HEK293 (cell line): ENCODE measurements at regions not wholly inside any gene's neighbourhood (a gene's known extent, or its start where the extent isn't known, plus 50 kb on each side); places are given as distances from the start of the nearest gene placed in this dataset.

Source experiments
- CTCF ChIA-PET: fragments of 350-600 bp; formaldehyde crosslinking; extraction: SDS; loops from one replicate; lab custom pipeline; 2021; ENCODE audit warnings: antibody characterized with exemption; lab: Yijun Ruan, JAX
- POLR2A ChIA-PET: fragments of 300-600 bp; formaldehyde crosslinking; extraction: SDS; loops from one replicate; lab custom pipeline; 2020; ENCODE audit warnings: antibody characterized with exemption, inconsistent platforms; lab: Yijun Ruan, JAX
- H3K27ac ChIP-seq: fragments of 200-500 bp; sonication (Bioruptor generic); 2 replicates; pipeline ENCODE4 v1.5.1; 2014; ENCODE audit warnings: low read depth, low read length, control low read depth, inconsistent platforms; ENCODE audit errors: extremely low read depth
- H3K36me3 ChIP-seq, 2 experiments: fragments of 200-500 bp in 1 of 2; sonication (Bioruptor generic) in 1 of 2; 1 replicate in 1 of 2; 2 replicates in 1 of 2; pipeline ENCODE4 v1.5.1; 2014 to 2017; ENCODE audit warnings: inconsistent platforms in 2 of 2, low read length in 2 of 2; ENCODE audit not compliant: control insufficient read depth in 2 of 2, insufficient read depth in 1 of 2
- H3K4me1 ChIP-seq: fragments of 200-500 bp; sonication (Bioruptor generic); 2 replicates; pipeline ENCODE4 v1.5.1; 2014; ENCODE audit warnings: mild to moderate bottlenecking, low read length, inconsistent platforms; ENCODE audit not compliant: control insufficient read depth, insufficient read depth
- H3K4me3 ChIP-seq: 2 replicates; pipeline ENCODE4 v1.5.1; 2011; ENCODE audit warnings: low read depth, mild to moderate bottlenecking, control low read depth, low read length, moderate library complexity
- H3K9me3 ChIP-seq: fragments of 200-500 bp; sonication (Bioruptor generic); 2 replicates; pipeline ENCODE4 v1.5.1; 2014; ENCODE audit warnings: low read depth, low read length, inconsistent platforms; ENCODE audit not compliant: control insufficient read depth, insufficient read depth
- EGR2 ChIP-seq: fragments of 450-650 bp; formaldehyde crosslinking; IDR thresholded peaks from 2 replicates; pipeline ENCODE4 v1.5.1; 2016; ENCODE audit warnings: low read depth, missing biosample characterization, missing genetic modification characterization
- RBAK ChIP-seq: fragments of 450-650 bp; formaldehyde crosslinking; IDR thresholded peaks from 2 replicates; pipeline ENCODE4 v1.5.1; 2016; ENCODE audit warnings: missing biosample characterization, missing genetic modification characterization
- SCRT1 ChIP-seq: fragments of 450-650 bp; formaldehyde crosslinking; IDR thresholded peaks from 2 replicates; pipeline ENCODE4 v1.5.1; 2016; ENCODE audit warnings: missing biosample characterization, missing genetic modification characterization, borderline replicate concordance
- SP2 ChIP-seq: fragments of 450-650 bp; formaldehyde crosslinking; IDR thresholded peaks from 2 replicates; pipeline ENCODE4 v1.5.1; 2016; ENCODE audit warnings: missing biosample characterization, missing genetic modification characterization
- SP3 ChIP-seq: fragments of 450-650 bp; formaldehyde crosslinking; IDR thresholded peaks from 2 replicates; pipeline ENCODE4 v1.5.1; 2016; ENCODE audit warnings: missing biosample characterization, missing genetic modification characterization
- YY1 ChIP-seq: fragments of 450-650 bp; formaldehyde crosslinking; IDR thresholded peaks from 2 replicates; pipeline ENCODE4 v1.5.1; 2018; ENCODE audit warnings: missing biosample characterization, missing genetic modification characterization
- ZBTB20 ChIP-seq: fragments of 450-650 bp; formaldehyde crosslinking; IDR thresholded peaks from 2 replicates; pipeline ENCODE4 v1.5.1; 2016; ENCODE audit warnings: missing biosample characterization, missing genetic modification characterization
- ZNF114 ChIP-seq: fragments of 450-650 bp; formaldehyde crosslinking; IDR thresholded peaks from 2 replicates; pipeline ENCODE4 v1.5.0; 2017; ENCODE audit warnings: missing biosample characterization, missing genetic modification characterization
- ZNF221 ChIP-seq: fragments of 450-650 bp; formaldehyde crosslinking; IDR thresholded peaks from 2 replicates; pipeline ENCODE4 v1.5.1; 2017; ENCODE audit warnings: missing biosample characterization, missing genetic modification characterization, borderline replicate concordance
- ZNF404 ChIP-seq: fragments of 450-650 bp; formaldehyde crosslinking; IDR thresholded peaks from 2 replicates; pipeline ENCODE4 v1.5.1; 2017; ENCODE audit warnings: missing biosample characterization, missing genetic modification characterization
- ZNF473 ChIP-seq: fragments of 450-650 bp; formaldehyde crosslinking; IDR thresholded peaks from 2 replicates; pipeline ENCODE4 v1.5.1; 2017; ENCODE audit warnings: missing biosample characterization, missing genetic modification characterization
- ZNF510 ChIP-seq: fragments of 450-650 bp; formaldehyde crosslinking; IDR thresholded peaks from 2 replicates; pipeline ENCODE4 v1.5.1; 2018; ENCODE audit warnings: mild to moderate bottlenecking, missing genetic modification characterization, missing biosample characterization; ENCODE audit not compliant: insufficient replicate concordance
- ZNF555 ChIP-seq: fragments of 450-650 bp; formaldehyde crosslinking; conservative IDR thresholded peaks from 2 replicates; pipeline ENCODE4 v1.5.1; 2017; ENCODE audit warnings: missing biosample characterization, mild to moderate bottlenecking, missing genetic modification characterization, inconsistent platforms
- ZNF558 ChIP-seq: fragments of 450-650 bp; formaldehyde crosslinking; IDR thresholded peaks from 2 replicates; pipeline ENCODE4 v1.5.1; 2016; ENCODE audit warnings: missing biosample characterization, missing genetic modification characterization
- ZNF596 ChIP-seq: fragments of 450-650 bp; IDR thresholded peaks from 2 replicates; pipeline ENCODE4 v1.5.0; 2018; ENCODE audit warnings: missing biosample characterization, mild to moderate bottlenecking, missing genetic modification characterization, moderate library complexity
- ZNF624 ChIP-seq: fragments of 450-650 bp; formaldehyde crosslinking; IDR thresholded peaks from 2 replicates; pipeline ENCODE4 v1.5.1; 2017; ENCODE audit warnings: missing biosample characterization, missing genetic modification characterization
- ZNF677 ChIP-seq: fragments of 450-650 bp; IDR thresholded peaks from 2 replicates; pipeline ENCODE4 v1.5.0; 2018; ENCODE audit warnings: missing biosample characterization, mild to moderate bottlenecking, missing genetic modification characterization, moderate library complexity
- ZNF777 ChIP-seq: fragments of 450-650 bp; formaldehyde crosslinking; IDR thresholded peaks from 2 replicates; pipeline ENCODE4 v1.5.1; 2017; ENCODE audit warnings: missing biosample characterization, missing genetic modification characterization, borderline replicate concordance
- ZNF792 ChIP-seq: fragments of 450-650 bp; formaldehyde crosslinking; IDR thresholded peaks from 2 replicates; pipeline ENCODE4 v1.5.1; 2016; ENCODE audit warnings: missing biosample characterization, missing genetic modification characterization
- TF ChIP-seq, protein P1 (sequence below): fragments of 450-650 bp; formaldehyde crosslinking; IDR thresholded peaks from 2 replicates; pipeline ENCODE4 v1.5.1; 2017; ENCODE audit warnings: missing biosample characterization, missing genetic modification characterization
- TF ChIP-seq, protein P2 (sequence below): fragments of 450-650 bp; formaldehyde crosslinking; IDR thresholded peaks from 2 replicates; pipeline ENCODE4 v1.5.1; 2016; ENCODE audit warnings: missing biosample characterization, missing genetic modification characterization
- TF ChIP-seq, protein P3 (sequence below): fragments of 450-650 bp; formaldehyde crosslinking; IDR thresholded peaks from 2 replicates; pipeline ENCODE4 v1.5.1; 2016; ENCODE audit warnings: missing biosample characterization, missing genetic modification characterization, low read depth
- TF ChIP-seq, protein P4 (sequence below): fragments of 450-650 bp; IDR thresholded peaks from 2 replicates; pipeline ENCODE4 v1.5.1; 2018; ENCODE audit warnings: missing biosample characterization, missing genetic modification characterization
- TF ChIP-seq, protein P5 (sequence below): fragments of 450-650 bp; formaldehyde crosslinking; IDR thresholded peaks from 2 replicates; pipeline ENCODE4 v1.5.1; 2016; ENCODE audit warnings: missing biosample characterization, missing genetic modification characterization

GRCh38 chr6:26164120-26164505, 76.9 kb downstream of the HFE start:
- CTCF ChIA-PET = no interaction called here
- Histone ChIP-seq H3K36me3 (no peaks in the 10 kb centered on the region), H3K4me3 (no peak overlapping the region), H3K9me3 (no peaks in the 10 kb centered on the region), H3K27ac (no peak overlapping the region), H3K4me1 (no peaks in the 10 kb centered on the region)
- TF ChIP-seq RBAK (no peak), ZNF596 (tag by site-specific recombination) (no peak), ZNF404 (tag by site-specific recombination) (no peak), ZNF555 (tag by site-specific recombination) (no peak), ZNF624 (tag by site-specific recombination) (no peak), YY1 (tag by site-specific recombination) (no peak), ZNF510 (tag by site-specific recombination) (no peak), ZNF221 (tag by site-specific recombination) (no peak)
- TF ChIP-seq, protein P1, sequence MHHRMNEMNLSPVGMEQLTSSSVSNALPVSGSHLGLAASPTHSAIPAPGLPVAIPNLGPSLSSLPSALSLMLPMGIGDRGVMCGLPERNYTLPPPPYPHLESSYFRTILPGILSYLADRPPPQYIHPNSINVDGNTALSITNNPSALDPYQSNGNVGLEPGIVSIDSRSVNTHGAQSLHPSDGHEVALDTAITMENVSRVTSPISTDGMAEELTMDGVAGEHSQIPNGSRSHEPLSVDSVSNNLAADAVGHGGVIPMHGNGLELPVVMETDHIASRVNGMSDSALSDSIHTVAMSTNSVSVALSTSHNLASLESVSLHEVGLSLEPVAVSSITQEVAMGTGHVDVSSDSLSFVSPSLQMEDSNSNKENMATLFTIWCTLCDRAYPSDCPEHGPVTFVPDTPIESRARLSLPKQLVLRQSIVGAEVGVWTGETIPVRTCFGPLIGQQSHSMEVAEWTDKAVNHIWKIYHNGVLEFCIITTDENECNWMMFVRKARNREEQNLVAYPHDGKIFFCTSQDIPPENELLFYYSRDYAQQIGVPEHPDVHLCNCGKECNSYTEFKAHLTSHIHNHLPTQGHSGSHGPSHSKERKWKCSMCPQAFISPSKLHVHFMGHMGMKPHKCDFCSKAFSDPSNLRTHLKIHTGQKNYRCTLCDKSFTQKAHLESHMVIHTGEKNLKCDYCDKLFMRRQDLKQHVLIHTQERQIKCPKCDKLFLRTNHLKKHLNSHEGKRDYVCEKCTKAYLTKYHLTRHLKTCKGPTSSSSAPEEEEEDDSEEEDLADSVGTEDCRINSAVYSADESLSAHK (tag by site-specific recombination) = no peak
- POLR2A ChIA-PET = interaction anchor here (1.9 kb wide), 1 partner anchor 8 kb away, joined by 6 read pairs; a partner anchor contains a TSS

- ChIA-PET CTCF (interaction anchor here (0.7 kb wide), 1 partner anchor 495 kb away, joined by 3 read pairs; no protein-coding TSS in a partner anchor), POLR2A (interaction anchor here (1.0 to 1.9 kb wide), 2 partner anchors 9 to 41 kb away, joined by 3 to 6 read pairs; a partner anchor contains a TSS)
- no peaks in the 10 kb centered on the region for H3K9me3 ChIP-seq
- H3K4me1 ChIP-seq = no peaks in the 10 kb centered on the region
- no peaks in the 10 kb centered on the region for H3K36me3 ChIP-seq
- H3K27ac ChIP-seq = no peak overlapping the region
- no peak overlapping the region for H3K4me3 ChIP-seq
- TF ChIP-seq ZNF473 (tag by site-specific recombination) (no peak), ZNF677 (tag by site-specific recombination) (no peak), SCRT1 (tag by site-specific recombination) (no peak), ZBTB20 (tag by site-specific recombination) (no peak), ZNF558 (no peak), ZNF777 (tag by site-specific recombination) (no peak), SP3 (tag by site-specific recombination) (no peak), ZNF114 (no peak), ZNF792 (tag by site-specific recombination) (no peak), SP2 (no peak), EGR2 (no peak)
- TF ChIP-seq, protein P2, sequence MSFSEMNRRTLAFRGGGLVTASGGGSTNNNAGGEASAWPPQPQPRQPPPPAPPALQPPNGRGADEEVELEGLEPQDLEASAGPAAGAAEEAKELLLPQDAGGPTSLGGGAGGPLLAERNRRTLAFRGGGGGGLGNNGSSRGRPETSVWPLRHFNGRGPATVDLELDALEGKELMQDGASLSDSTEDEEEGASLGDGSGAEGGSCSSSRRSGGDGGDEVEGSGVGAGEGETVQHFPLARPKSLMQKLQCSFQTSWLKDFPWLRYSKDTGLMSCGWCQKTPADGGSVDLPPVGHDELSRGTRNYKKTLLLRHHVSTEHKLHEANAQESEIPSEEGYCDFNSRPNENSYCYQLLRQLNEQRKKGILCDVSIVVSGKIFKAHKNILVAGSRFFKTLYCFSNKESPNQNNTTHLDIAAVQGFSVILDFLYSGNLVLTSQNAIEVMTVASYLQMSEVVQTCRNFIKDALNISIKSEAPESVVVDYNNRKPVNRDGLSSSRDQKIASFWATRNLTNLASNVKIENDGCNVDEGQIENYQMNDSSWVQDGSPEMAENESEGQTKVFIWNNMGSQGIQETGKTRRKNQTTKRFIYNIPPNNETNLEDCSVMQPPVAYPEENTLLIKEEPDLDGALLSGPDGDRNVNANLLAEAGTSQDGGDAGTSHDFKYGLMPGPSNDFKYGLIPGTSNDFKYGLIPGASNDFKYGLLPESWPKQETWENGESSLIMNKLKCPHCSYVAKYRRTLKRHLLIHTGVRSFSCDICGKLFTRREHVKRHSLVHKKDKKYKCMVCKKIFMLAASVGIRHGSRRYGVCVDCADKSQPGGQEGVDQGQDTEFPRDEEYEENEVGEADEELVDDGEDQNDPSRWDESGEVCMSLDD (tag by site-specific recombination) = no peak
- TF ChIP-seq, protein P3, sequence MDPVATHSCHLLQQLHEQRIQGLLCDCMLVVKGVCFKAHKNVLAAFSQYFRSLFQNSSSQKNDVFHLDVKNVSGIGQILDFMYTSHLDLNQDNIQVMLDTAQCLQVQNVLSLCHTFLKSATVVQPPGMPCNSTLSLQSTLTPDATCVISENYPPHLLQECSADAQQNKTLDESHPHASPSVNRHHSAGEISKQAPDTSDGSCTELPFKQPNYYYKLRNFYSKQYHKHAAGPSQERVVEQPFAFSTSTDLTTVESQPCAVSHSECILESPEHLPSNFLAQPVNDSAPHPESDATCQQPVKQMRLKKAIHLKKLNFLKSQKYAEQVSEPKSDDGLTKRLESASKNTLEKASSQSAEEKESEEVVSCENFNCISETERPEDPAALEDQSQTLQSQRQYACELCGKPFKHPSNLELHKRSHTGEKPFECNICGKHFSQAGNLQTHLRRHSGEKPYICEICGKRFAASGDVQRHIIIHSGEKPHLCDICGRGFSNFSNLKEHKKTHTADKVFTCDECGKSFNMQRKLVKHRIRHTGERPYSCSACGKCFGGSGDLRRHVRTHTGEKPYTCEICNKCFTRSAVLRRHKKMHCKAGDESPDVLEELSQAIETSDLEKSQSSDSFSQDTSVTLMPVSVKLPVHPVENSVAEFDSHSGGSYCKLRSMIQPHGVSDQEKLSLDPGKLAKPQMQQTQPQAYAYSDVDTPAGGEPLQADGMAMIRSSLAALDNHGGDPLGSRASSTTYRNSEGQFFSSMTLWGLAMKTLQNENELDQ (tag by site-specific recombination) = no peak
- TF ChIP-seq, protein P4, sequence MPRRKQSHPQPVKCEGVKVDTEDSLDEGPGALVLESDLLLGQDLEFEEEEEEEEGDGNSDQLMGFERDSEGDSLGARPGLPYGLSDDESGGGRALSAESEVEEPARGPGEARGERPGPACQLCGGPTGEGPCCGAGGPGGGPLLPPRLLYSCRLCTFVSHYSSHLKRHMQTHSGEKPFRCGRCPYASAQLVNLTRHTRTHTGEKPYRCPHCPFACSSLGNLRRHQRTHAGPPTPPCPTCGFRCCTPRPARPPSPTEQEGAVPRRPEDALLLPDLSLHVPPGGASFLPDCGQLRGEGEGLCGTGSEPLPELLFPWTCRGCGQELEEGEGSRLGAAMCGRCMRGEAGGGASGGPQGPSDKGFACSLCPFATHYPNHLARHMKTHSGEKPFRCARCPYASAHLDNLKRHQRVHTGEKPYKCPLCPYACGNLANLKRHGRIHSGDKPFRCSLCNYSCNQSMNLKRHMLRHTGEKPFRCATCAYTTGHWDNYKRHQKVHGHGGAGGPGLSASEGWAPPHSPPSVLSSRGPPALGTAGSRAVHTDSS = no peak
- TF ChIP-seq, protein P5, sequence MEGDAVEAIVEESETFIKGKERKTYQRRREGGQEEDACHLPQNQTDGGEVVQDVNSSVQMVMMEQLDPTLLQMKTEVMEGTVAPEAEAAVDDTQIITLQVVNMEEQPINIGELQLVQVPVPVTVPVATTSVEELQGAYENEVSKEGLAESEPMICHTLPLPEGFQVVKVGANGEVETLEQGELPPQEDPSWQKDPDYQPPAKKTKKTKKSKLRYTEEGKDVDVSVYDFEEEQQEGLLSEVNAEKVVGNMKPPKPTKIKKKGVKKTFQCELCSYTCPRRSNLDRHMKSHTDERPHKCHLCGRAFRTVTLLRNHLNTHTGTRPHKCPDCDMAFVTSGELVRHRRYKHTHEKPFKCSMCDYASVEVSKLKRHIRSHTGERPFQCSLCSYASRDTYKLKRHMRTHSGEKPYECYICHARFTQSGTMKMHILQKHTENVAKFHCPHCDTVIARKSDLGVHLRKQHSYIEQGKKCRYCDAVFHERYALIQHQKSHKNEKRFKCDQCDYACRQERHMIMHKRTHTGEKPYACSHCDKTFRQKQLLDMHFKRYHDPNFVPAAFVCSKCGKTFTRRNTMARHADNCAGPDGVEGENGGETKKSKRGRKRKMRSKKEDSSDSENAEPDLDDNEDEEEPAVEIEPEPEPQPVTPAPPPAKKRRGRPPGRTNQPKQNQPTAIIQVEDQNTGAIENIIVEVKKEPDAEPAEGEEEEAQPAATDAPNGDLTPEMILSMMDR (tag by site-specific recombination) = no peak
Measured at GRCh38 chr6:26165261-26165790, 78.1 kb downstream of the HFE start.
